D721Med (cell line): ENCODE measurements at regions not wholly inside any gene's neighbourhood (a gene's known extent, or its start where the extent isn't known, plus 50 kb on each side); places are given as distances from the start of the nearest gene placed in this dataset.

Source experiments
- DNase-seq: peaks from one replicate; pipeline ENCODE4 v3.0.0; 2011; ENCODE audit warnings: low spot score; ENCODE audit not compliant: insufficient read length
- FAIRE-seq: peaks from 2 replicates; lab custom pipeline; 2011; peaks lifted over from hg19 to GRCh38; lab: Jason Lieb, UNC
- TF ChIP-seq, protein P1 (sequence below): IDR thresholded peaks from 2 replicates; pipeline ENCODE4 v1.5.1; 2012; ENCODE audit warnings: mild to moderate bottlenecking, control low read depth; ENCODE audit not compliant: insufficient read depth; ENCODE audit errors: missing control alignments

GRCh38 chr10:83617692-83618545, 521.4 kb upstream of the GHITM start:
- TF ChIP-seq, protein P1, sequence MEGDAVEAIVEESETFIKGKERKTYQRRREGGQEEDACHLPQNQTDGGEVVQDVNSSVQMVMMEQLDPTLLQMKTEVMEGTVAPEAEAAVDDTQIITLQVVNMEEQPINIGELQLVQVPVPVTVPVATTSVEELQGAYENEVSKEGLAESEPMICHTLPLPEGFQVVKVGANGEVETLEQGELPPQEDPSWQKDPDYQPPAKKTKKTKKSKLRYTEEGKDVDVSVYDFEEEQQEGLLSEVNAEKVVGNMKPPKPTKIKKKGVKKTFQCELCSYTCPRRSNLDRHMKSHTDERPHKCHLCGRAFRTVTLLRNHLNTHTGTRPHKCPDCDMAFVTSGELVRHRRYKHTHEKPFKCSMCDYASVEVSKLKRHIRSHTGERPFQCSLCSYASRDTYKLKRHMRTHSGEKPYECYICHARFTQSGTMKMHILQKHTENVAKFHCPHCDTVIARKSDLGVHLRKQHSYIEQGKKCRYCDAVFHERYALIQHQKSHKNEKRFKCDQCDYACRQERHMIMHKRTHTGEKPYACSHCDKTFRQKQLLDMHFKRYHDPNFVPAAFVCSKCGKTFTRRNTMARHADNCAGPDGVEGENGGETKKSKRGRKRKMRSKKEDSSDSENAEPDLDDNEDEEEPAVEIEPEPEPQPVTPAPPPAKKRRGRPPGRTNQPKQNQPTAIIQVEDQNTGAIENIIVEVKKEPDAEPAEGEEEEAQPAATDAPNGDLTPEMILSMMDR, result no peak
- FAIRE-seq, result no peak
- DNase-seq, result no peak

GRCh38 chr10:83625831-83626360, 513.4 kb upstream of the GHITM start:
- TF ChIP-seq, protein P1, result no peak
- DNase-seq, result no peak
- FAIRE-seq, result peak; percentile 38

GRCh38 chr10:83632701-83633100, 506.6 kb upstream of the GHITM start:
- TF ChIP-seq, protein P1, result no peak
- DNase-seq (no peak), FAIRE-seq (no peak)

DNA sequence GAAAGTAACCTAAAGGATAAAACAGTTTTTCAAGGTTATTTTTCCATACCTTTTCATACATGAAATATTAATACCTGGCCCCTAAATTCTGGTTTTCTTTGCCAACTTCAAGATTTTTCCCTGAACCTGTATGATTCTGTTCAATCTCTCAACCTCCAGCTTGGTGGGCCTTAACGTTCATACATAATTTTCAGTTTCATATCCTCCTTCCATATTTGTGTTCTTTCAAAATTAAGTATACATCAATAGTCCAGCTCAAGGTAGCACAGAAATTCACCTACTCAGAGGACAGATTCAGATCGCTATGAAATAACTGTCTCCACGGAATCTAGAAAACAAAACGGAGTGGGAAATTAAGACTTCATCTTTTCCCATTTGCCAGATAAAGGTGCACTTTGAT, 505.8 kb upstream of the GHITM start:
- TF ChIP-seq, protein P1, result no peak
- no peak for DNase-seq
- no peak for FAIRE-seq

- FAIRE-seq (no peak), DNase-seq (no peak)
- TF ChIP-seq, protein P1, result no peak
These were observed 502.5 kb upstream of the GHITM start for GRCh38 chr10:83636826-83637225.

DNA sequence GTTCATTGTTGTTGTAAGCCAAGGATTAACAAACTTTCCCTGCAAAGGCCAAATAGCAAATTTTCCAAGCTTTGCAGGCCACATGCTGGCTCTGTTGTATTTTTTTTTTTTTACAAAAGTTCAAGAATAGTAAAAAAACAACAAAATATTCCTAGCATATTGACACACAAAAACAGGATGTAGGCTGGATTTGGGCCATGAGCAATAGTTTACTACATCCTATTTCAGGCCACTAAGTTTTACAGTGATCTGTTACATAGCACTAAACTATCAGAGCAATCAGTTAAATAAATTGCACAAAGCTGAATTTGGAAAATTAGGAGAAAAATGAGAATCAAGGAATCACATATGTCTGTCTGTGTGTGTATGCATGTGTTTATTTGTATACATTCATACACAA, 491.8 kb upstream of the GHITM start:
- FAIRE-seq (no peak), DNase-seq (no peak)
- TF ChIP-seq, protein P1, result no peak

DNA sequence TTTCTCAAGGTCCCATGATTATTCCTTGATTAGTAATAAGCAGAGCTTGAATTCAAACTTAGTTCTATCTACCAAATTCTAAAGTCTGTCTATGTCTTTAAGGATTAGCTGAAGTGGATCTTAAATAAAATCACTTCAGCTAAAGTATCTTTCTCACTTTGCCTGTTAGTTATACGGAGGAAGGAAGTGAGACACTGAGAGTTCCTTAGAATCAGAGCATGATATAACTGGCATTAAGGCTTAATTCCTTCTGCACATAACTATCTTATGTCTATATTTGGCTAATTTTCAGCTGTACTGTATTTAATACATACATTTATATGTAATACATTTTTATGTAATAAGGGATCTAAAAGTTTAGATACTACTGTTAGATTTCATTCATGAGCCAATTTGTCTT, 491.1 kb upstream of the GHITM start:
- TF ChIP-seq, protein P1, result no peak
- DNase-seq (no peak), FAIRE-seq (no peak)
